ENCODE measurements at regions not wholly inside any gene's neighbourhood (a gene's known extent, or its start where the extent isn't known, plus 50 kb on each side); places are given as distances from the start of the nearest gene placed in this dataset.

GRCh38 chr1:101379037-101379436 is 142.2 kb downstream of the S1PR1 start:
- ChIA-PET CTCF (interaction anchor here (1.6 kb wide), 1 partner anchor 22 kb away, joined by 4 read pairs; no protein-coding TSS in a partner anchor), POLR2A (no interaction called here)

GRCh38 chr1:101379950-101380349 is 143.1 kb downstream of the S1PR1 start:
- peak overlapping the region; percentile 64 for H3K4me3 Mint-ChIP-seq
- no peaks in the 10 kb centered on the region for H3K27me3 Mint-ChIP-seq
- peaks cover 2% of the 10 kb centered on the region for H3K9me3 Mint-ChIP-seq
- intact Hi-C loops (cut with micrococcal nuclease), result no loop called here
- TF ChIP-seq CTCF (IDR thresholded peaks at IDR 0.05), result no peak
- DNase-seq, result no peak
- ChIA-PET POLR2A (no interaction called here), CTCF (interaction anchor here (0.6 to 1.6 kb wide), 2 partner anchors 23 to 63 kb away, joined by 4 read pairs; no protein-coding TSS in a partner anchor)
- H3K4me1 Mint-ChIP-seq, result peaks cover 31% of the 10 kb centered on the region
- H3K36me3 Mint-ChIP-seq (ENCODE audit: low read depth), result no peaks in the 10 kb centered on the region
- peak; percentile 82 for ATAC-seq (ENCODE audit: low read depth)
- peak overlapping the region; percentile 66 for H3K27ac Mint-ChIP-seq

More at GRCh38 chr1:101379037-101379436, 142.2 kb downstream of the S1PR1 start:
- intact Hi-C loops (cut with micrococcal nuclease), result no loop called here
- Mint-ChIP-seq H3K36me3 (ENCODE audit: low read depth) (no peaks in the 10 kb centered on the region), H3K4me3 (no peak overlapping the region), H3K27ac (no peak overlapping the region), H3K4me1 (peaks cover 27% of the 10 kb centered on the region), H3K27me3 (no peaks in the 10 kb centered on the region), H3K9me3 (peaks cover 2% of the 10 kb centered on the region)
- ATAC-seq (ENCODE audit: low read depth) (no peak), DNase-seq (no peak)
- TF ChIP-seq CTCF (IDR thresholded peaks at IDR 0.05), result no peak

GRCh38 chr1:101382135-101382534 is 145.3 kb downstream of the S1PR1 start:
- intact Hi-C loops (cut with micrococcal nuclease), result no loop called here
- ChIA-PET CTCF (no interaction called here), POLR2A (no interaction called here)
- H3K4me3 Mint-ChIP-seq, result no peak overlapping the region
- DNase-seq (no peak), ATAC-seq (ENCODE audit: low read depth) (no peak)
- no peak for TF ChIP-seq CTCF (IDR thresholded peaks at IDR 0.05)
- no peak overlapping the region for H3K27ac Mint-ChIP-seq
- H3K36me3 Mint-ChIP-seq (ENCODE audit: low read depth), result no peaks in the 10 kb centered on the region
- peaks cover 32% of the 10 kb centered on the region for H3K4me1 Mint-ChIP-seq
- no peaks in the 10 kb centered on the region for H3K27me3 Mint-ChIP-seq
- H3K9me3 Mint-ChIP-seq, result peaks cover 7% of the 10 kb centered on the region

GRCh38 chr1:101388904-101389546 is 152.2 kb downstream of the S1PR1 start:
- Mint-ChIP-seq H3K9me3 (peaks cover 10% of the 10 kb centered on the region), H3K36me3 (ENCODE audit: low read depth) (no peaks in the 10 kb centered on the region), H3K4me1 (peaks cover 51% of the 10 kb centered on the region), H3K27ac (peak overlapping the region; percentile 87), H3K4me3 (peak overlapping the region; percentile 32), H3K27me3 (no peaks in the 10 kb centered on the region)
- DNase-seq (no peak), ATAC-seq (ENCODE audit: low read depth) (peak; percentile 86)
- ChIA-PET POLR2A (interaction anchor here (0.9 to 1.4 kb wide), 4 partner anchors 16 to 79 kb away, joined by 3 to 7 read pairs (median 4); no protein-coding TSS in a partner anchor), CTCF (interaction anchor here (1.4 kb wide), 1 partner anchor 31 kb away, joined by 4 read pairs; no protein-coding TSS in a partner anchor)
- no peak for TF ChIP-seq CTCF (IDR thresholded peaks at IDR 0.05)
- intact Hi-C loops (cut with micrococcal nuclease), result loop anchor here (1.0 kb wide), 2 partner anchors 18 to 47 kb away; no protein-coding TSS in a partner anchor

- H3K4me1 Mint-ChIP-seq, result peaks cover 46% of the 10 kb centered on the region
- ChIA-PET CTCF (interaction anchor here (1.4 kb wide), 1 partner anchor 32 kb away, joined by 4 read pairs; no protein-coding TSS in a partner anchor), POLR2A (interaction anchor here (0.9 to 1.4 kb wide), 3 partner anchors 18 to 80 kb away, joined by 3 to 7 read pairs (median 4); no protein-coding TSS in a partner anchor)
- no peak for TF ChIP-seq CTCF (IDR thresholded peaks at IDR 0.05)
- intact Hi-C loops (cut with micrococcal nuclease), result loop anchor here (1.0 kb wide), 2 partner anchors 18 to 47 kb away; no protein-coding TSS in a partner anchor
- H3K27ac Mint-ChIP-seq, result peak overlapping the region; percentile 87
- H3K9me3 Mint-ChIP-seq, result peaks cover 10% of the 10 kb centered on the region
- ATAC-seq (ENCODE audit: low read depth) (no peak), DNase-seq (no peak)
- H3K4me3 Mint-ChIP-seq, result peak overlapping the region; percentile 32
- H3K36me3 Mint-ChIP-seq (ENCODE audit: low read depth), result no peaks in the 10 kb centered on the region
- no peaks in the 10 kb centered on the region for H3K27me3 Mint-ChIP-seq
Observed at GRCh38 chr1:101389547-101389929, 152.7 kb downstream of the S1PR1 start.

All from activated B cell treated with CpG ODN at 0.5 μM for 24 hours (primary cell).